A204.1 (cell line): ENCODE measurements at regions not wholly inside any gene's neighbourhood (a gene's known extent, or its start where the extent isn't known, plus 50 kb on each side); places are given as distances from the start of the nearest gene placed in this dataset.

Experiments
- FAIRE-seq: peaks from 2 replicates; lab custom pipeline; 2012; peaks lifted over from hg19 to GRCh38; lab: Jason Lieb, UNC

GRCh38 chr12:25755136-25755970 is 202.3 kb upstream of the LMNTD1 start:
- no peak for FAIRE-seq

GRCh38 chr12:25755971-25756260 is 202.6 kb upstream of the RASSF8 start:
- no peak for FAIRE-seq

GRCh38 chr12:25757037-25757665 is 201.3 kb upstream of the RASSF8 start:
- no peak for FAIRE-seq

GRCh38 chr12:25759752-25760151 is 198.7 kb upstream of the RASSF8 start:
- FAIRE-seq: no peak

GRCh38 chr12:25761356-25761755 is 197.1 kb upstream of the RASSF8 start:
- no peak for FAIRE-seq

GRCh38 chr12:25764409-25764808 is 194.1 kb upstream of the RASSF8 start:
- no peak for FAIRE-seq

- no peak for FAIRE-seq
Measured at GRCh38 chr12:25764892-25765291, 193.6 kb upstream of the RASSF8 start.

- FAIRE-seq: no peak
Measured at GRCh38 chr12:25767606-25768005, 190.9 kb upstream of the RASSF8 start.

- FAIRE-seq: no peak
Measured at GRCh38 chr12:25768151-25768550, 190.3 kb upstream of the RASSF8 start.

- no peak for FAIRE-seq
Measured at GRCh38 chr12:25769082-25769945, 189.2 kb upstream of the RASSF8 start.

GRCh38 chr12:25771041-25771440 is 187.4 kb upstream of the RASSF8 start:
- FAIRE-seq: no peak

GRCh38 chr12:25771476-25771875 is 187.0 kb upstream of the RASSF8 start:
- no peak for FAIRE-seq

- FAIRE-seq: no peak
Measured at GRCh38 chr12:25775968-25776367, 182.5 kb upstream of the RASSF8 start.

- FAIRE-seq: no peak
Measured at GRCh38 chr12:25780771-25781170, 177.7 kb upstream of the RASSF8 start.

GRCh38 chr12:25781232-25781631 is 177.2 kb upstream of the RASSF8 start:
- no peak for FAIRE-seq

- no peak for FAIRE-seq
Measured at GRCh38 chr12:25783566-25783965, 174.9 kb upstream of the RASSF8 start.

- FAIRE-seq: no peak
Measured at GRCh38 chr12:25784669-25785068, 173.8 kb upstream of the RASSF8 start.

GRCh38 chr12:25785134-25785533 is 173.3 kb upstream of the RASSF8 start:
- FAIRE-seq: no peak

GRCh38 chr12:25787701-25788100 is 170.8 kb upstream of the RASSF8 start:
- no peak for FAIRE-seq

- FAIRE-seq: no peak
Measured at GRCh38 chr12:25788707-25789442, 169.6 kb upstream of the RASSF8 start.

- FAIRE-seq: no peak
Measured at GRCh38 chr12:25789541-25789944, 168.9 kb upstream of the RASSF8 start.

- no peak for FAIRE-seq
Measured at GRCh38 chr12:25792031-25792430, 166.5 kb upstream of the RASSF8 start.
